Kidney epithelial cell (primary cell): ENCODE measurements at regions not wholly inside any gene's neighbourhood (a gene's known extent, or its start where the extent isn't known, plus 50 kb on each side); places are given as distances from the start of the nearest gene placed in this dataset.
"Not testable (repeated sequence)": the region's sequence is repeated elsewhere in the genome, so short reads cannot be mapped to it uniquely, and the experiment has no call there.

Source experiments
- DNase-seq: peaks from one replicate; pipeline ENCODE4 v3.0.0-alpha.2; 2010; ENCODE audit warnings: low read depth
- H3K27me3 ChIP-seq: 2 replicates; pipeline ENCODE4 v1.6.0; 2011; ENCODE audit warnings: low read length; ENCODE audit not compliant: control insufficient read depth, insufficient read depth
- H3K36me3 ChIP-seq: 2 replicates; pipeline ENCODE4 v1.5.1; 2011; ENCODE audit warnings: low read length; ENCODE audit not compliant: control insufficient read depth, insufficient read depth
- H3K4me3 ChIP-seq: 2 replicates; pipeline ENCODE4 v1.5.1; 2011; ENCODE audit warnings: low read depth, mild to moderate bottlenecking, control low read depth, low read length
- CTCF ChIP-seq: IDR thresholded peaks from 2 replicates; pipeline ENCODE4 v1.5.1; 2011; ENCODE audit warnings: mild to moderate bottlenecking, moderate library complexity, low read length, control low read depth, inconsistent platforms; ENCODE audit not compliant: insufficient read depth, poor library complexity, severe bottlenecking

- DNase-seq: peak; percentile 21
- no peaks in the 10 kb centered on the region for H3K27me3 ChIP-seq
- TF ChIP-seq CTCF: no peak
- H3K4me3 ChIP-seq: no peak overlapping the region
- H3K36me3 ChIP-seq: no peaks in the 10 kb centered on the region
These were observed 708.8 kb downstream of the LTN1 start for GRCh38 chr21:28283641-28284490.

GRCh38 chr21:28282833-28283232 lies 709.8 kb downstream of the LTN1 start:
- TF ChIP-seq CTCF: no peak
- Histone ChIP-seq H3K36me3 (no peaks in the 10 kb centered on the region), H3K4me3 (no peak overlapping the region), H3K27me3 (no peaks in the 10 kb centered on the region)
- no peak for DNase-seq

- H3K4me3 ChIP-seq, H3K27me3 ChIP-seq, DNase-seq: not testable (repeated sequence)
These were observed 711.3 kb downstream of the LTN1 start for GRCh38 chr21:28281357-28281756.

GRCh38 chr21:28280611-28281010 lies 712.1 kb downstream of the LTN1 start:
- no peak for DNase-seq

More at GRCh38 chr21:28281357-28281756, 711.3 kb downstream of the LTN1 start:
- H3K36me3 ChIP-seq: not testable (repeated sequence)

GRCh38 chr21:28277324-28277723 lies 715.4 kb downstream of the LTN1 start:
- Histone ChIP-seq H3K27me3 (no peaks in the 10 kb centered on the region), H3K4me3 (no peak overlapping the region), H3K36me3 (no peaks in the 10 kb centered on the region)
- no peak for DNase-seq
- TF ChIP-seq CTCF: no peak

More at GRCh38 chr21:28280611-28281010, 712.1 kb downstream of the LTN1 start:
- no peaks in the 10 kb centered on the region for H3K27me3 ChIP-seq
- H3K4me3 ChIP-seq: no peak overlapping the region
- TF ChIP-seq CTCF: no peak
- H3K36me3 ChIP-seq: no peaks in the 10 kb centered on the region

- no peaks in the 10 kb centered on the region for H3K36me3 ChIP-seq
- TF ChIP-seq CTCF: no peak
These were observed 720.2 kb downstream of the LTN1 start for GRCh38 chr21:28272272-28272992.

More at GRCh38 chr21:28272272-28272992, 720.2 kb downstream of the LTN1 start:
- DNase-seq: no peak
- Histone ChIP-seq H3K4me3 (no peak overlapping the region), H3K27me3 (no peaks in the 10 kb centered on the region)
